GM23338 (cell line): ENCODE measurements at regions not wholly inside any gene's neighbourhood (a gene's known extent, or its start where the extent isn't known, plus 50 kb on each side); places are given as distances from the start of the nearest gene placed in this dataset.

Experiments used
- ATAC-seq: fragments of 200-7000 bp; cut with Tn5 transposase; 3 replicates; pipeline ENCODE4 v1.9.1; 2020
- DNase-seq: peaks from one replicate; pipeline ENCODE4 v3.0.0-alpha.2; 2015; ENCODE audit warnings: low spot score
- H2AFZ ChIP-seq: fragments of 200-600 bp; sonication (generic); 2 replicates; pipeline ENCODE4 v1.8.0; 2016; ENCODE audit warnings: antibody characterized with exemption, mild to moderate bottlenecking, moderate library complexity
- H3F3A ChIP-seq: fragments of 200-600 bp; sonication (generic); replicated peaks from 2 replicates; pipeline ENCODE4 v1.8.0; 2017; ENCODE audit warnings: antibody characterized with exemption, mixed run types, low read depth
- H3K27ac ChIP-seq: fragments of 200-600 bp; sonication (generic); 2 replicates; pipeline ENCODE4 v1.6.1; 2016; ENCODE audit warnings: low read depth
- H3K27me3 ChIP-seq: fragments of 200-600 bp; sonication (generic); 2 replicates; pipeline ENCODE4 v1.8.0; 2016; ENCODE audit warnings: mild to moderate bottlenecking, mixed run types, moderate library complexity; ENCODE audit not compliant: insufficient read depth
- H3K36me3 ChIP-seq: fragments of 200-600 bp; sonication (generic); 2 replicates; pipeline ENCODE4 v1.8.0; 2016; ENCODE audit warnings: mild to moderate bottlenecking; ENCODE audit not compliant: insufficient read depth
- H3K4me1 ChIP-seq: fragments of 200-600 bp; sonication (generic); 2 replicates; pipeline ENCODE4 v1.8.0; 2016; ENCODE audit warnings: mild to moderate bottlenecking, moderate library complexity; ENCODE audit not compliant: insufficient read depth
- H3K4me2 ChIP-seq: fragments of 200-600 bp; sonication (generic); 2 replicates; pipeline ENCODE4 v1.7.1; 2017; ENCODE audit warnings: mixed run types
- H3K4me3 ChIP-seq: fragments of 200-600 bp; sonication (generic); 2 replicates; pipeline ENCODE4 v1.6.1; 2016; ENCODE audit warnings: mixed run types
- H3K79me2 ChIP-seq: fragments of 200-600 bp; sonication (generic); replicated peaks from 2 replicates; pipeline ENCODE4 v1.8.0; 2017; ENCODE audit warnings: mild to moderate bottlenecking; ENCODE audit not compliant: insufficient read depth
- H3K9me2 ChIP-seq: fragments of 200-600 bp; sonication (generic); 2 replicates; pipeline ENCODE4 v1.8.0; 2017; ENCODE audit not compliant: insufficient read depth
- H4K20me1 ChIP-seq: fragments of 200-600 bp; sonication (generic); replicated peaks from 2 replicates; pipeline ENCODE4 v1.8.0; 2017; ENCODE audit warnings: mild to moderate bottlenecking; ENCODE audit not compliant: insufficient read depth
- H3K27ac Mint-ChIP-seq: 2 replicates; pipeline ENCODE4 v1.8.0; 2020; ENCODE audit warnings: inconsistent platforms, mild to moderate bottlenecking, moderate library complexity, mixed read lengths
- H3K27me3 Mint-ChIP-seq: 3 replicates; pipeline ENCODE4 v1.8.0; 2022; ENCODE audit warnings: low read depth, mild to moderate bottlenecking, moderate library complexity, mixed read lengths, inconsistent platforms; ENCODE audit not compliant: insufficient read depth, poor library complexity
- H3K36me3 Mint-ChIP-seq: 3 replicates; pipeline ENCODE4 v1.8.0; 2021; ENCODE audit warnings: low read depth, mild to moderate bottlenecking, inconsistent platforms, moderate library complexity, mixed read lengths
- H3K4me1 Mint-ChIP-seq: 3 replicates; pipeline ENCODE4 v1.8.0; 2020; ENCODE audit warnings: mild to moderate bottlenecking, inconsistent platforms, mixed read lengths
- H3K4me3 Mint-ChIP-seq: 3 replicates; pipeline ENCODE4 v1.8.0; 2021; ENCODE audit warnings: moderate library complexity, mild to moderate bottlenecking, inconsistent platforms, mixed read lengths
- H3K9me3 Mint-ChIP-seq: 3 replicates; pipeline ENCODE4 v1.8.0; 2020; ENCODE audit warnings: moderate library complexity, mild to moderate bottlenecking, inconsistent platforms, mixed read lengths
- CREB1 ChIP-seq: fragments of 250-450 bp; sonication (Bioruptor Pico); IDR thresholded peaks from 2 replicates; pipeline ENCODE4 v1.5.0; 2020; ENCODE audit warnings: low read depth, mild to moderate bottlenecking, moderate library complexity
- CTCF ChIP-seq, 2 experiments: fragments of 200-600 bp in 1 of 2; sonication (generic) in 1 of 2; conservative IDR thresholded peaks; 2 replicates each; pipeline versions ENCODE4 v1.5.1 to v1.6.1; 2016 to 2017; ENCODE audit warnings: antibody characterized with exemption in 2 of 2, low read depth in 2 of 2, mild to moderate bottlenecking in 2 of 2, moderate library complexity in 1 of 2
- EZH2 ChIP-seq: fragments of 200-600 bp; sonication (generic); IDR thresholded peaks from one replicate; pipeline ENCODE4 v1.8.0; 2017; ENCODE audit warnings: antibody characterized with exemption, mild to moderate bottlenecking, low read depth; ENCODE audit not compliant: unreplicated experiment
- EZH2phosphoT487 ChIP-seq: fragments of 200-600 bp; sonication (generic); IDR thresholded peaks from one replicate; pipeline ENCODE4 v1.8.1; 2018; ENCODE audit warnings: antibody characterized with exemption; ENCODE audit not compliant: unreplicated experiment
- JUNB ChIP-seq: IDR thresholded peaks from one replicate; pipeline ENCODE4 v1.6.1; 2016; ENCODE audit warnings: antibody characterized with exemption; ENCODE audit not compliant: unreplicated experiment
- NANOG ChIP-seq: IDR thresholded peaks from 2 replicates; pipeline ENCODE4 v1.6.1; 2016; ENCODE audit warnings: antibody characterized with exemption, borderline replicate concordance
- POLR2AphosphoS5 ChIP-seq: IDR thresholded peaks from 2 replicates; pipeline ENCODE4 v1.6.1; 2016; ENCODE audit warnings: antibody characterized with exemption, low read depth
- STAT1 ChIP-seq: IDR thresholded peaks from one replicate; pipeline ENCODE4 v1.6.1; 2016; ENCODE audit warnings: antibody characterized with exemption; ENCODE audit not compliant: unreplicated experiment
- ZNF114 ChIP-seq: fragments of 250-450 bp; sonication (Bioruptor Pico); IDR thresholded peaks from 2 replicates; pipeline ENCODE4 v1.5.0; 2020; ENCODE audit warnings: mild to moderate bottlenecking, moderate library complexity
- ZNF331 ChIP-seq: fragments of 250-450 bp; sonication (Bioruptor Pico); IDR thresholded peaks from 2 replicates; pipeline ENCODE4 v1.5.0; 2020; ENCODE audit warnings: low read depth, mild to moderate bottlenecking, moderate library complexity
- TF ChIP-seq, protein P1 (sequence below): IDR thresholded peaks from 2 replicates; pipeline ENCODE4 v1.6.1; 2016; ENCODE audit warnings: antibody characterized with exemption
- TF ChIP-seq, protein P2 (sequence below): IDR thresholded peaks from one replicate; pipeline ENCODE4 v1.6.1; 2018; ENCODE audit warnings: antibody characterized with exemption; ENCODE audit not compliant: unreplicated experiment
- TF ChIP-seq, protein P3 (sequence below): fragments of 250-450 bp; sonication (Bioruptor Pico); IDR thresholded peaks from 2 replicates; pipeline ENCODE4 v1.5.0; 2020; ENCODE audit warnings: mild to moderate bottlenecking, moderate library complexity

GRCh38 chr7:47666164-47666862, 84.4 kb upstream of the TNS3 start:
- Histone ChIP-seq H3K27me3 (no peaks in the 10 kb centered on the region), H3K4me3 (no peak overlapping the region), H3K27ac (no peak overlapping the region), H3K36me3 (no peaks in the 10 kb centered on the region), H3K4me2 (no peak overlapping the region), H3K79me2 (no peaks in the 10 kb centered on the region), H4K20me1 (no peaks in the 10 kb centered on the region), H3F3A (no peaks in the 10 kb centered on the region), H3K4me1 (peaks cover 6% of the 10 kb centered on the region), H3K9me2 (no peaks in the 10 kb centered on the region), H2AFZ (no peak overlapping the region)
- H3K27me3 Mint-ChIP-seq = peaks cover 4% of the 10 kb centered on the region
- DNase-seq (no peak), ATAC-seq (no peak)
- H3K4me1 Mint-ChIP-seq = peaks cover 9% of the 10 kb centered on the region
- no peaks in the 10 kb centered on the region; the same call in 1 of the 3 replicates for H3K9me3 Mint-ChIP-seq
- no peak overlapping the region for H3K4me3 Mint-ChIP-seq
- no peaks in the 10 kb centered on the region for H3K36me3 Mint-ChIP-seq
- no peak overlapping the region for H3K27ac Mint-ChIP-seq
- TF ChIP-seq ZNF114 (CRISPR knock-in tag) (no peak), CTCF (conservative IDR thresholded peaks at IDR 0.05; ENCODE audit: low read depth in 2 of 2) (no peak), STAT1 (no peak), EZH2phosphoT487 (no peak), NANOG (no peak), JUNB (no peak), POLR2AphosphoS5 (no peak), ZNF331 (CRISPR knock-in tag) (no peak), EZH2 (no peak), CREB1 (no peak)
- TF ChIP-seq, protein P1, sequence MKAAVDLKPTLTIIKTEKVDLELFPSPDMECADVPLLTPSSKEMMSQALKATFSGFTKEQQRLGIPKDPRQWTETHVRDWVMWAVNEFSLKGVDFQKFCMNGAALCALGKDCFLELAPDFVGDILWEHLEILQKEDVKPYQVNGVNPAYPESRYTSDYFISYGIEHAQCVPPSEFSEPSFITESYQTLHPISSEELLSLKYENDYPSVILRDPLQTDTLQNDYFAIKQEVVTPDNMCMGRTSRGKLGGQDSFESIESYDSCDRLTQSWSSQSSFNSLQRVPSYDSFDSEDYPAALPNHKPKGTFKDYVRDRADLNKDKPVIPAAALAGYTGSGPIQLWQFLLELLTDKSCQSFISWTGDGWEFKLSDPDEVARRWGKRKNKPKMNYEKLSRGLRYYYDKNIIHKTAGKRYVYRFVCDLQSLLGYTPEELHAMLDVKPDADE = no peak
- TF ChIP-seq, protein P2, sequence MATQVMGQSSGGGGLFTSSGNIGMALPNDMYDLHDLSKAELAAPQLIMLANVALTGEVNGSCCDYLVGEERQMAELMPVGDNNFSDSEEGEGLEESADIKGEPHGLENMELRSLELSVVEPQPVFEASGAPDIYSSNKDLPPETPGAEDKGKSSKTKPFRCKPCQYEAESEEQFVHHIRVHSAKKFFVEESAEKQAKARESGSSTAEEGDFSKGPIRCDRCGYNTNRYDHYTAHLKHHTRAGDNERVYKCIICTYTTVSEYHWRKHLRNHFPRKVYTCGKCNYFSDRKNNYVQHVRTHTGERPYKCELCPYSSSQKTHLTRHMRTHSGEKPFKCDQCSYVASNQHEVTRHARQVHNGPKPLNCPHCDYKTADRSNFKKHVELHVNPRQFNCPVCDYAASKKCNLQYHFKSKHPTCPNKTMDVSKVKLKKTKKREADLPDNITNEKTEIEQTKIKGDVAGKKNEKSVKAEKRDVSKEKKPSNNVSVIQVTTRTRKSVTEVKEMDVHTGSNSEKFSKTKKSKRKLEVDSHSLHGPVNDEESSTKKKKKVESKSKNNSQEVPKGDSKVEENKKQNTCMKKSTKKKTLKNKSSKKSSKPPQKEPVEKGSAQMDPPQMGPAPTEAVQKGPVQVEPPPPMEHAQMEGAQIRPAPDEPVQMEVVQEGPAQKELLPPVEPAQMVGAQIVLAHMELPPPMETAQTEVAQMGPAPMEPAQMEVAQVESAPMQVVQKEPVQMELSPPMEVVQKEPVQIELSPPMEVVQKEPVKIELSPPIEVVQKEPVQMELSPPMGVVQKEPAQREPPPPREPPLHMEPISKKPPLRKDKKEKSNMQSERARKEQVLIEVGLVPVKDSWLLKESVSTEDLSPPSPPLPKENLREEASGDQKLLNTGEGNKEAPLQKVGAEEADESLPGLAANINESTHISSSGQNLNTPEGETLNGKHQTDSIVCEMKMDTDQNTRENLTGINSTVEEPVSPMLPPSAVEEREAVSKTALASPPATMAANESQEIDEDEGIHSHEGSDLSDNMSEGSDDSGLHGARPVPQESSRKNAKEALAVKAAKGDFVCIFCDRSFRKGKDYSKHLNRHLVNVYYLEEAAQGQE = no peak
- TF ChIP-seq, protein P3, sequence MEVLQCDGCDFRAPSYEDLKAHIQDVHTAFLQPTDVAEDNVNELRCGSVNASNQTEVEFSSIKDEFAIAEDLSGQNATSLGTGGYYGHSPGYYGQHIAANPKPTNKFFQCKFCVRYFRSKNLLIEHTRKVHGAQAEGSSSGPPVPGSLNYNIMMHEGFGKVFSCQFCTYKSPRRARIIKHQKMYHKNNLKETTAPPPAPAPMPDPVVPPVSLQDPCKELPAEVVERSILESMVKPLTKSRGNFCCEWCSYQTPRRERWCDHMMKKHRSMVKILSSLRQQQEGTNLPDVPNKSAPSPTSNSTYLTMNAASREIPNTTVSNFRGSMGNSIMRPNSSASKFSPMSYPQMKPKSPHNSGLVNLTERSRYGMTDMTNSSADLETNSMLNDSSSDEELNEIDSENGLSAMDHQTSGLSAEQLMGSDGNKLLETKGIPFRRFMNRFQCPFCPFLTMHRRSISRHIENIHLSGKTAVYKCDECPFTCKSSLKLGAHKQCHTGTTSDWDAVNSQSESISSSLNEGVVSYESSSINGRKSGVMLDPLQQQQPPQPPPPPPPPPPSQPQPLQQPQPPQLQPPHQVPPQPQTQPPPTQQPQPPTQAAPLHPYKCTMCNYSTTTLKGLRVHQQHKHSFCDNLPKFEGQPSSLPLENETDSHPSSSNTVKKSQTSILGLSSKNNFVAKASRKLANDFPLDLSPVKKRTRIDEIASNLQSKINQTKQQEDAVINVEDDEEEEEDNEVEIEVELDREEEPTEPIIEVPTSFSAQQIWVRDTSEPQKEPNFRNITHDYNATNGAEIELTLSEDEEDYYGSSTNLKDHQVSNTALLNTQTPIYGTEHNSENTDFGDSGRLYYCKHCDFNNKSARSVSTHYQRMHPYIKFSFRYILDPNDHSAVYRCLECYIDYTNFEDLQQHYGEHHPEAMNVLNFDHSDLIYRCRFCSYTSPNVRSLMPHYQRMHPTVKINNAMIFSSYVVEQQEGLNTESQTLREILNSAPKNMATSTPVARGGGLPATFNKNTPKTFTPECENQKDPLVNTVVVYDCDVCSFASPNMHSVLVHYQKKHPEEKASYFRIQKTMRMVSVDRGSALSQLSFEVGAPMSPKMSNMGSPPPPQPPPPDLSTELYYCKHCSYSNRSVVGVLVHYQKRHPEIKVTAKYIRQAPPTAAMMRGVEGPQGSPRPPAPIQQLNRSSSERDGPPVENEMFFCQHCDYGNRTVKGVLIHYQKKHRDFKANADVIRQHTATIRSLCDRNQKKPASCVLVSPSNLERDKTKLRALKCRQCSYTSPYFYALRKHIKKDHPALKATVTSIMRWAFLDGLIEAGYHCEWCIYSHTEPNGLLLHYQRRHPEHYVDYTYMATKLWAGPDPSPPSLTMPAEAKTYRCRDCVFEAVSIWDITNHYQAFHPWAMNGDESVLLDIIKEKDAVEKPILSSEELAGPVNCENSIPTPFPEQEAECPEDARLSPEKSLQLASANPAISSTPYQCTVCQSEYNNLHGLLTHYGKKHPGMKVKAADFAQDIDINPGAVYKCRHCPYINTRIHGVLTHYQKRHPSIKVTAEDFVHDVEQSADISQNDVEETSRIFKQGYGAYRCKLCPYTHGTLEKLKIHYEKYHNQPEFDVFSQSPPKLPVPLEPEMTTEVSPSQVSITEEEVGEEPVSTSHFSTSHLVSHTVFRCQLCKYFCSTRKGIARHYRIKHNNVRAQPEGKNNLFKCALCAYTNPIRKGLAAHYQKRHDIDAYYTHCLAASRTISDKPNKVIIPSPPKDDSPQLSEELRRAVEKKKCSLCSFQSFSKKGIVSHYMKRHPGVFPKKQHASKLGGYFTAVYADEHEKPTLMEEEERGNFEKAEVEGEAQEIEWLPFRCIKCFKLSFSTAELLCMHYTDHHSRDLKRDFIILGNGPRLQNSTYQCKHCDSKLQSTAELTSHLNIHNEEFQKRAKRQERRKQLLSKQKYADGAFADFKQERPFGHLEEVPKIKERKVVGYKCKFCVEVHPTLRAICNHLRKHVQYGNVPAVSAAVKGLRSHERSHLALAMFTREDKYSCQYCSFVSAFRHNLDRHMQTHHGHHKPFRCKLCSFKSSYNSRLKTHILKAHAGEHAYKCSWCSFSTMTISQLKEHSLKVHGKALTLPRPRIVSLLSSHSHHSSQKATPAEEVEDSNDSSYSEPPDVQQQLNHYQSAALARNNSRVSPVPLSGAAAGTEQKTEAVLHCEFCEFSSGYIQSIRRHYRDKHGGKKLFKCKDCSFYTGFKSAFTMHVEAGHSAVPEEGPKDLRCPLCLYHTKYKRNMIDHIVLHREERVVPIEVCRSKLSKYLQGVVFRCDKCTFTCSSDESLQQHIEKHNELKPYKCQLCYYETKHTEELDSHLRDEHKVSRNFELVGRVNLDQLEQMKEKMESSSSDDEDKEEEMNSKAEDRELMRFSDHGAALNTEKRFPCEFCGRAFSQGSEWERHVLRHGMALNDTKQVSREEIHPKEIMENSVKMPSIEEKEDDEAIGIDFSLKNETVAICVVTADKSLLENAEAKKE = no peak
